Osteoblast (primary cell): ENCODE measurements at regions not wholly inside any gene's neighbourhood (a gene's known extent, or its start where the extent isn't known, plus 50 kb on each side); places are given as distances from the start of the nearest gene placed in this dataset.

ENCODE experiments used
- DNase-seq: peaks from one replicate; pipeline ENCODE4 v3.0.0; 2011; ENCODE audit warnings: low spot score, mixed read lengths; ENCODE audit not compliant: insufficient read length; ENCODE audit errors: missing footprints
- H2AFZ ChIP-seq: 2 replicates; pipeline ENCODE4 v1.6.0; 2011; ENCODE audit warnings: mild to moderate bottlenecking, low read length
- H3K27ac ChIP-seq: 2 replicates; pipeline ENCODE4 v1.5.1; 2011; ENCODE audit warnings: mild to moderate bottlenecking, low read depth, low read length, moderate library complexity
- H3K27me3 ChIP-seq: 2 replicates; pipeline ENCODE4 v1.6.0; 2012; ENCODE audit warnings: mild to moderate bottlenecking, control low read depth, inconsistent platforms, low read length, moderate library complexity; ENCODE audit not compliant: insufficient read depth
- H3K36me3 ChIP-seq: 2 replicates; pipeline ENCODE4 v1.5.1; 2011; ENCODE audit warnings: mild to moderate bottlenecking, low read length, control low read depth, moderate library complexity; ENCODE audit not compliant: insufficient read depth
- H3K4me1 ChIP-seq: 2 replicates; pipeline ENCODE4 v1.5.1; 2011; ENCODE audit warnings: mild to moderate bottlenecking, low read length, control low read depth, moderate library complexity; ENCODE audit not compliant: insufficient read depth
- H3K4me2 ChIP-seq: 2 replicates; pipeline ENCODE4 v1.6.0; 2011; ENCODE audit warnings: mild to moderate bottlenecking, low read length; ENCODE audit not compliant: insufficient read depth
- H3K4me3 ChIP-seq: fragments of 200-600 bp; sonication (generic); 3 replicates; pipeline ENCODE4 v1.5.1; 2012; ENCODE audit warnings: mild to moderate bottlenecking, low read length, inconsistent platforms; ENCODE audit not compliant: insufficient read depth
- H3K79me2 ChIP-seq: 2 replicates; pipeline ENCODE4 v1.6.0; 2012; ENCODE audit warnings: mild to moderate bottlenecking, low read length, control low read depth, inconsistent platforms; ENCODE audit not compliant: insufficient read depth
- H3K9me3 ChIP-seq: 2 replicates; pipeline ENCODE4 v1.5.1; 2011; ENCODE audit warnings: low read depth, low read length, control low read depth
- H4K20me1 ChIP-seq: 2 replicates; pipeline ENCODE4 v1.6.0; 2012; ENCODE audit warnings: mild to moderate bottlenecking, low read length, control low read depth; ENCODE audit not compliant: insufficient read depth
- TF ChIP-seq, protein P1 (sequence below): IDR thresholded peaks from 2 replicates; pipeline ENCODE4 v1.5.1; 2011; ENCODE audit warnings: mild to moderate bottlenecking, low read depth, low read length, moderate library complexity; ENCODE audit errors: extremely low read depth

- Histone ChIP-seq H3K27me3 (no peaks in the 10 kb centered on the region), H3K4me2 (no peak overlapping the region), H3K36me3 (no peaks in the 10 kb centered on the region), H3K79me2 (no peaks in the 10 kb centered on the region), H3K27ac (no peak overlapping the region), H2AFZ (no peak overlapping the region), H3K9me3 (no peaks in the 10 kb centered on the region), H3K4me1 (peaks cover 19% of the 10 kb centered on the region), H4K20me1 (no peaks in the 10 kb centered on the region), H3K4me3 (no peak overlapping the region)
- TF ChIP-seq, protein P1, sequence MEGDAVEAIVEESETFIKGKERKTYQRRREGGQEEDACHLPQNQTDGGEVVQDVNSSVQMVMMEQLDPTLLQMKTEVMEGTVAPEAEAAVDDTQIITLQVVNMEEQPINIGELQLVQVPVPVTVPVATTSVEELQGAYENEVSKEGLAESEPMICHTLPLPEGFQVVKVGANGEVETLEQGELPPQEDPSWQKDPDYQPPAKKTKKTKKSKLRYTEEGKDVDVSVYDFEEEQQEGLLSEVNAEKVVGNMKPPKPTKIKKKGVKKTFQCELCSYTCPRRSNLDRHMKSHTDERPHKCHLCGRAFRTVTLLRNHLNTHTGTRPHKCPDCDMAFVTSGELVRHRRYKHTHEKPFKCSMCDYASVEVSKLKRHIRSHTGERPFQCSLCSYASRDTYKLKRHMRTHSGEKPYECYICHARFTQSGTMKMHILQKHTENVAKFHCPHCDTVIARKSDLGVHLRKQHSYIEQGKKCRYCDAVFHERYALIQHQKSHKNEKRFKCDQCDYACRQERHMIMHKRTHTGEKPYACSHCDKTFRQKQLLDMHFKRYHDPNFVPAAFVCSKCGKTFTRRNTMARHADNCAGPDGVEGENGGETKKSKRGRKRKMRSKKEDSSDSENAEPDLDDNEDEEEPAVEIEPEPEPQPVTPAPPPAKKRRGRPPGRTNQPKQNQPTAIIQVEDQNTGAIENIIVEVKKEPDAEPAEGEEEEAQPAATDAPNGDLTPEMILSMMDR, result no peak
- no peak for DNase-seq
These were observed 57.8 kb upstream of the CTAGE1 start for GRCh38 chr18:22475426-22476100.

GRCh38 chr18:22477222-22477621 lies 59.5 kb upstream of the CTAGE1 start:
- TF ChIP-seq, protein P1, result no peak
- no peaks in the 10 kb centered on the region for H3K79me2 ChIP-seq
- no peaks in the 10 kb centered on the region for H3K27me3 ChIP-seq
- H2AFZ ChIP-seq, result no peak overlapping the region
- H3K4me3 ChIP-seq, result no peak overlapping the region
- no peak overlapping the region for H3K4me2 ChIP-seq
- no peak overlapping the region for H3K27ac ChIP-seq
- H3K4me1 ChIP-seq, result peaks cover 3% of the 10 kb centered on the region
- no peaks in the 10 kb centered on the region for H4K20me1 ChIP-seq
- no peaks in the 10 kb centered on the region for H3K9me3 ChIP-seq
- H3K36me3 ChIP-seq, result no peaks in the 10 kb centered on the region
- no peak for DNase-seq

DNA sequence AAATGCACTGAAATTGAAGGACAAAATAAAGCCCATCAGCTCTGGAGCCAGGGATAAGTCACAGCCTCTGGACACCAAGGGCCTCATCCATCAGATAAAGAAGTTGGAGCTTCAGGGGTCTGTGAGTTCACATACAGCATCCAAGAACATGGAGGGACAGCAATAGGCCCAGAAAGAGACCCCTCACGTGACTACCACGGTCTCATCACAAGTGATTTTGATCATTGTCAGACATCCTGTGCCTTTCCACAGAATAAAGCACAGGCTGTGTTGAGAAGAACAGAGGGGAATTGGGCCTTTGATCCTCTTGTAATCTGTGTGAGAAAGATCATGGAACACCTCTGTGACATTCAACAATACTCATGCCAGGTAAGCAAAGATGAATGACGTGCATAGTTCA lies 65.2 kb upstream of the CTAGE1 start:
- Histone ChIP-seq H2AFZ (no peak overlapping the region), H3K36me3 (no peaks in the 10 kb centered on the region), H3K4me1 (peaks cover 13% of the 10 kb centered on the region), H3K27me3 (no peaks in the 10 kb centered on the region), H3K27ac (no peak overlapping the region), H4K20me1 (no peaks in the 10 kb centered on the region), H3K4me3 (no peak overlapping the region), H3K9me3 (no peaks in the 10 kb centered on the region), H3K79me2 (no peaks in the 10 kb centered on the region), H3K4me2 (no peak overlapping the region)
- TF ChIP-seq, protein P1, result no peak
- no peak for DNase-seq

DNA sequence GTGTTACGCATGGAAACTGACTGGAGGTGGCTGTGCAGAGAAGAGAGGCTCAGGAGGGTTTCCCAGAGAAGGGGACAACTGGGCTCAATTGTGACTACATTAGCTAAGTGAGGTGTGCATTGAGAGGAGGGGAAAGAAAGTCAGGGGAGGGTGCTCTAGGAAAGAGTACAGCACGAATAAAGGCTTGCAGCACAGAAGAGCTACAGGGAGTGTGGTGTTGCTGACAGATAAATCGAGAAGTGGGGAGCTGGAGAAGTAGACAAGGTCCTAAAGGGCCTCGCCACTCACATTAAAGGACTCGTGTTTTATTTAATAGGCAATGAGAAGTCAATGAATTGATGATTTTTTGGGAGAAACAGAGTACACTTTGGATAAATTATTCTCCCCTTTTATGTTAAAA lies 65.7 kb upstream of the CTAGE1 start:
- H3K4me1 ChIP-seq, result peaks cover 13% of the 10 kb centered on the region
- no peaks in the 10 kb centered on the region for H3K36me3 ChIP-seq
- no peaks in the 10 kb centered on the region for H3K79me2 ChIP-seq
- TF ChIP-seq, protein P1, result no peak
- H3K9me3 ChIP-seq, result no peaks in the 10 kb centered on the region
- no peak overlapping the region for H3K4me2 ChIP-seq
- no peak overlapping the region for H3K4me3 ChIP-seq
- H3K27ac ChIP-seq, result no peak overlapping the region
- no peaks in the 10 kb centered on the region for H4K20me1 ChIP-seq
- H3K27me3 ChIP-seq, result no peaks in the 10 kb centered on the region
- no peak for DNase-seq
- no peak overlapping the region for H2AFZ ChIP-seq
